ENCODE measurements at regions not wholly inside any gene's neighbourhood (a gene's known extent, or its start where the extent isn't known, plus 50 kb on each side); places are given as distances from the start of the nearest gene placed in this dataset.

DNA sequence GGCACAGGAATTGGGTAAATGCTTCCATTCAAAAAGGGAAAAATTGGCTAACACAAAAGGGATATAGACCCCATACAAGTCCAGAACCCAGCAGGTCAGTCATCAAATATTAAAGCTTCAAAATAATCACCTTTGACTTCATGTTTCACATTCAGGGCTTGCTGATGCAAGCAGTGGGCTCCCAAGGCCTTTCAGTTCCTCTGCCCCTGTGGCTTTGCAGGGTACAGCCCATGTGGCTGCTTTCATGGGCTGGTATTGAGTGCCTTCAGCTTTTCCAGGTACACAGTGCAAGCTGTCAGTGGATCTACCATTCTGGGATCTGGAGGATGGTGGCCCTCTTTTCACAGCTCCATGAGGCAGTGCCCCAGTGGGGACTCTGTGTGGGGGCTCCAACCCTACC is 253.0 kb downstream of the TECRL start:
- TF ChIP-seq SPI1 (IDR thresholded peaks at IDR 0.05; ENCODE audit: low read depth, low read length) (no peak), TAF1 (IDR thresholded peaks at IDR 0.05; ENCODE audit: low read depth, low read length) (no peak), PAX5 (IDR thresholded peaks at IDR 0.05; ENCODE audit: insufficient read depth, low read length, severe bottlenecking) (no peak), POLR2AphosphoS5 (IDR thresholded peaks at IDR 0.05; ENCODE audit: low read depth, low read length) (no peak), POU2F2 (IDR thresholded peaks at IDR 0.05; ENCODE audit: low read depth, low read length) (no peak), POLR2A (IDR thresholded peaks at IDR 0.05; ENCODE audit: low read depth, low read length) (no peak)
- FAIRE-seq: no peak
- DNase-seq (ENCODE audit: insufficient read length, low spot score): no peak

GRCh38 chr4:64146030-64146429 is 263.2 kb downstream of the TECRL start:
- no peak for TF ChIP-seq POLR2A (IDR thresholded peaks at IDR 0.05; ENCODE audit: low read depth, low read length)
- no peak for TF ChIP-seq POU2F2 (IDR thresholded peaks at IDR 0.05; ENCODE audit: low read depth, low read length)
- TF ChIP-seq POLR2AphosphoS5 (IDR thresholded peaks at IDR 0.05; ENCODE audit: low read depth, low read length): no peak
- no peak for TF ChIP-seq PAX5 (IDR thresholded peaks at IDR 0.05; ENCODE audit: insufficient read depth, low read length, severe bottlenecking)
- no peak for TF ChIP-seq TAF1 (IDR thresholded peaks at IDR 0.05; ENCODE audit: low read depth, low read length)
- no peak for TF ChIP-seq SPI1 (IDR thresholded peaks at IDR 0.05; ENCODE audit: low read depth, low read length)
- FAIRE-seq (no peak), DNase-seq (ENCODE audit: insufficient read length, low spot score) (no peak)

- no peak for FAIRE-seq
- DNase-seq (ENCODE audit: insufficient read length, low spot score): no peak
- no peak for TF ChIP-seq PAX5 (IDR thresholded peaks at IDR 0.05; ENCODE audit: insufficient read depth, low read length, severe bottlenecking)
- no peak for TF ChIP-seq TAF1 (IDR thresholded peaks at IDR 0.05; ENCODE audit: low read depth, low read length)
- TF ChIP-seq SPI1 (IDR thresholded peaks at IDR 0.05; ENCODE audit: low read depth, low read length): no peak
- no peak for TF ChIP-seq POLR2AphosphoS5 (IDR thresholded peaks at IDR 0.05; ENCODE audit: low read depth, low read length)
- no peak for TF ChIP-seq POLR2A (IDR thresholded peaks at IDR 0.05; ENCODE audit: low read depth, low read length)
- no peak for TF ChIP-seq POU2F2 (IDR thresholded peaks at IDR 0.05; ENCODE audit: low read depth, low read length)
Measured at GRCh38 chr4:64144994-64145393, 264.3 kb downstream of the TECRL start.

DNA sequence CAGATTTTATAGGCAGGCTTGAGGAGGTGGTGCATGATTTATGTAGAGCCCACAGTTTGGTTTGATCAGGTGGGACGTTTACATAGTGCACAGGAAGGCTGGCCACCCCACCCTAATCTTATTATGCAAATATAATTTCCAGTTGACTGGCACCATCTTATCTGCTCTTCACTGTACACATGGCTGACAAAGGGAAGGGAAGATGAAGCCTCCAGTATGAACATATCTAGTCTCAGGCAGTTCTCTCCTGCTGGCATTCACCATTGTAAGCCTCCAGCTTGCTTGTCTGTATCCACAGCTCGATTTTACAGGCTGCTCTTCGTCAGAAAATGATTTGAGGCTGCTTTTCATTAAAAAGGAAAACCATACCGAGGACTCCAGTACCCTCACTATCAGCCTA is 278.3 kb downstream of the TECRL start:
- no peak for TF ChIP-seq POLR2A (IDR thresholded peaks at IDR 0.05; ENCODE audit: low read depth, low read length)
- TF ChIP-seq POLR2AphosphoS5 (IDR thresholded peaks at IDR 0.05; ENCODE audit: low read depth, low read length): no peak
- no peak for TF ChIP-seq PAX5 (IDR thresholded peaks at IDR 0.05; ENCODE audit: insufficient read depth, low read length, severe bottlenecking)
- TF ChIP-seq POU2F2 (IDR thresholded peaks at IDR 0.05; ENCODE audit: low read depth, low read length): no peak
- no peak for TF ChIP-seq SPI1 (IDR thresholded peaks at IDR 0.05; ENCODE audit: low read depth, low read length)
- TF ChIP-seq TAF1 (IDR thresholded peaks at IDR 0.05; ENCODE audit: low read depth, low read length): no peak
- no peak for DNase-seq (ENCODE audit: insufficient read length, low spot score)
- no peak for FAIRE-seq

DNA sequence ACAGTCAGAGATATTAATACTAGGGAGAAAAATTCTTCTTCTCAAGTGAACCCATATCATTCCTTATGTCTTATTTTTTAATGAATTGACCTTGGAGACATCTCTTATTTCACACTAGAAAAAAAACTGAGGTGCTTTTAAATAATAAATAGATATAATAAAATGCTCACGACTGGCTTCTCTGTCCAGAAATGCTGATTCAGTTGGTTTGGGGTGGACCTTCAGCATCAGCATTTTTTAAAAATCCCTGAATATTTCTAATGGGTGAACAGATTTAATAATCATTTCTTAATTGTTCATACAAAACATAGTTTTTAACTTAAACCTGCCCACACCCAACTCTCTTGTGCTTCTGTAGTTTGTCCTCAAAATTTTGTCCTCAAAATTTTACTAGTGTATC is 283.9 kb downstream of the TECRL start:
- FAIRE-seq (no peak), DNase-seq (ENCODE audit: insufficient read length, low spot score) (no peak)
- TF ChIP-seq PAX5 (IDR thresholded peaks at IDR 0.05; ENCODE audit: insufficient read depth, low read length, severe bottlenecking) (no peak), TAF1 (IDR thresholded peaks at IDR 0.05; ENCODE audit: low read depth, low read length) (no peak), POLR2AphosphoS5 (IDR thresholded peaks at IDR 0.05; ENCODE audit: low read depth, low read length) (no peak), POLR2A (IDR thresholded peaks at IDR 0.05; ENCODE audit: low read depth, low read length) (no peak), POU2F2 (IDR thresholded peaks at IDR 0.05; ENCODE audit: low read depth, low read length) (no peak), SPI1 (IDR thresholded peaks at IDR 0.05; ENCODE audit: low read depth, low read length) (no peak)

DNA sequence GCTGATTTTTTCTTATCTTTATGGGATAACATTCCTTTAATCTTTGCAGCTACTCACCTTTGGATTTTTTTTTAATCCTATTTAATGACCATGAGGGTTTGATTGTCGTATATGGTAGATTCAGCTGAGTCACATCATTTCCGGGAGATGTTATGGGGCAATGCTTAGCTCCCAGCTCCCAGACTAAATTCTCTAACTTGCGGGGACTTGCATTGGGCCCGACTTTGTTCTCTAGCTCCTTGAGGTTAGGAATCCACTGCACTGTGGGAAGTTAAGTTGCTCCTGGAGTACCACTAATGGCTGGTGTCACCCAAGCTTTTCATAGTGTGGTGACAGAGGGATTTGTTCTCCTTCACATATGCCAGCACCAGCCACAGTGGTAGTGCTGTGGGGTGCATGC is 287.4 kb downstream of the TECRL start:
- FAIRE-seq (no peak), DNase-seq (ENCODE audit: insufficient read length, low spot score) (no peak)
- TF ChIP-seq PAX5 (IDR thresholded peaks at IDR 0.05; ENCODE audit: insufficient read depth, low read length, severe bottlenecking): no peak
- no peak for TF ChIP-seq POLR2AphosphoS5 (IDR thresholded peaks at IDR 0.05; ENCODE audit: low read depth, low read length)
- TF ChIP-seq SPI1 (IDR thresholded peaks at IDR 0.05; ENCODE audit: low read depth, low read length): no peak
- TF ChIP-seq TAF1 (IDR thresholded peaks at IDR 0.05; ENCODE audit: low read depth, low read length): no peak
- no peak for TF ChIP-seq POLR2A (IDR thresholded peaks at IDR 0.05; ENCODE audit: low read depth, low read length)
- no peak for TF ChIP-seq POU2F2 (IDR thresholded peaks at IDR 0.05; ENCODE audit: low read depth, low read length)

DNA sequence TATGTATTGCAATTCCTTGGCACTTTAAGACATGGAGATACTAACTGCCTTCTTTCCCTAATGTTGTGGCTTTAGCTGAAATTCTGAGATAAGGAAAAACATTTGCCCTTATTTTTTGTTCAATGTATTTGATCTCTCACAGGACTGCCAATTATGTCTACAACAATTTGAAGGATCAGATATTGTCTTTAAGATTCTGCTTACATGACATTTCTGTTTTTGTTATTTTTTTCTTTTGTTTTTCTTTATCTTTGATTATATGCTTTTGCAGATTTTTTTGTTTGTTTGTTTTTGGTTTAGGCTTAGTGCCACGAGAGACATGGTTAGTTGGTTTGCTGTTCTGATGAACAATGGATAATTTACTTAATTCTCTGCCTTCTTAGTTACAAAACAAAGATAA is 303.3 kb downstream of the TECRL start:
- no peak for FAIRE-seq
- TF ChIP-seq SPI1 (IDR thresholded peaks at IDR 0.05; ENCODE audit: low read depth, low read length): no peak
- TF ChIP-seq TAF1 (IDR thresholded peaks at IDR 0.05; ENCODE audit: low read depth, low read length): no peak
- no peak for TF ChIP-seq POU2F2 (IDR thresholded peaks at IDR 0.05; ENCODE audit: low read depth, low read length)
- DNase-seq (ENCODE audit: insufficient read length, low spot score): no peak

GRCh38 chr4:64095398-64095797 is 313.9 kb downstream of the TECRL start:
- TF ChIP-seq TAF1 (IDR thresholded peaks at IDR 0.05; ENCODE audit: low read depth, low read length): no peak
- TF ChIP-seq POLR2A (IDR thresholded peaks at IDR 0.05; ENCODE audit: low read depth, low read length): no peak
- no peak for TF ChIP-seq SPI1 (IDR thresholded peaks at IDR 0.05; ENCODE audit: low read depth, low read length)
- TF ChIP-seq POLR2AphosphoS5 (IDR thresholded peaks at IDR 0.05; ENCODE audit: low read depth, low read length): no peak
- no peak for TF ChIP-seq PAX5 (IDR thresholded peaks at IDR 0.05; ENCODE audit: insufficient read depth, low read length, severe bottlenecking)
- TF ChIP-seq POU2F2 (IDR thresholded peaks at IDR 0.05; ENCODE audit: low read depth, low read length): no peak
- FAIRE-seq: no peak
- DNase-seq (ENCODE audit: insufficient read length, low spot score): no peak

GRCh38 chr4:64079316-64079715 is 329.9 kb downstream of the TECRL start:
- FAIRE-seq: no peak
- TF ChIP-seq POLR2A (IDR thresholded peaks at IDR 0.05; ENCODE audit: low read depth, low read length): no peak
- DNase-seq (ENCODE audit: insufficient read length, low spot score): no peak

- no peak for DNase-seq (ENCODE audit: insufficient read length, low spot score)
- no peak for FAIRE-seq
Measured at GRCh38 chr4:64068096-64068495, 341.2 kb downstream of the TECRL start.

More at GRCh38 chr4:64068096-64068495, 341.2 kb downstream of the TECRL start:
- no peak for TF ChIP-seq POLR2A (IDR thresholded peaks at IDR 0.05; ENCODE audit: low read depth, low read length)
- TF ChIP-seq TAF1 (IDR thresholded peaks at IDR 0.05; ENCODE audit: low read depth, low read length): no peak
- no peak for TF ChIP-seq SPI1 (IDR thresholded peaks at IDR 0.05; ENCODE audit: low read depth, low read length)
- TF ChIP-seq POLR2AphosphoS5 (IDR thresholded peaks at IDR 0.05; ENCODE audit: low read depth, low read length): no peak
- TF ChIP-seq PAX5 (IDR thresholded peaks at IDR 0.05; ENCODE audit: insufficient read depth, low read length, severe bottlenecking): no peak
- no peak for TF ChIP-seq POU2F2 (IDR thresholded peaks at IDR 0.05; ENCODE audit: low read depth, low read length)
